NCI-H187 treated with DMSO at 0.1 percent for 48 hours (cell line): ENCODE measurements at regions not wholly inside any gene's neighbourhood (a gene's known extent, or its start where the extent isn't known, plus 50 kb on each side); places are given as distances from the start of the nearest gene placed in this dataset.

Source experiments
- DNase-seq: peaks from one replicate; lab custom pipeline; 2025; lab: John Stamatoyannopoulos, UW

GRCh38 chr5:4229414-4230292, 634.0 kb downstream of the IRX1 start:
- DNase-seq = no peak

- no peak for DNase-seq
Observed at GRCh38 chr5:4230471-4230785, 634.8 kb downstream of the IRX1 start.

- DNase-seq = no peak
Observed at GRCh38 chr5:4230786-4231641, 635.4 kb downstream of the IRX1 start.

- no peak for DNase-seq
Observed at GRCh38 chr5:4232084-4232483, 636.5 kb downstream of the IRX1 start.

- DNase-seq = no peak
Observed at GRCh38 chr5:4233671-4234070, 638.0 kb downstream of the IRX1 start.

GRCh38 chr5:4243479-4244264, 648.0 kb downstream of the IRX1 start:
- no peak for DNase-seq

- no peak for DNase-seq
Observed at GRCh38 chr5:4244306-4244705, 648.7 kb downstream of the IRX1 start.

- no peak for DNase-seq
Observed at GRCh38 chr5:4245076-4245475, 649.4 kb downstream of the IRX1 start.

- no peak for DNase-seq
Observed at GRCh38 chr5:4245511-4245910, 649.9 kb downstream of the IRX1 start.

GRCh38 chr5:4246447-4246846, 650.8 kb downstream of the IRX1 start:
- DNase-seq = no peak

- DNase-seq = no peak
Observed at GRCh38 chr5:4250254-4250653, 654.6 kb downstream of the IRX1 start.

GRCh38 chr5:4252385-4252784, 656.8 kb downstream of the IRX1 start:
- DNase-seq = no peak

- DNase-seq = no peak
Observed at GRCh38 chr5:4254736-4255135, 659.1 kb downstream of the IRX1 start.

GRCh38 chr5:4255441-4255840, 659.8 kb downstream of the IRX1 start:
- no peak for DNase-seq

- no peak for DNase-seq
Observed at GRCh38 chr5:4258170-4258569, 662.5 kb downstream of the IRX1 start.

- DNase-seq = no peak
Observed at GRCh38 chr5:4271193-4271592, 675.6 kb downstream of the IRX1 start.

- peak; percentile 35 for DNase-seq
Observed at GRCh38 chr5:4275232-4275631, 679.6 kb downstream of the IRX1 start.

- DNase-seq = peak; percentile 52
Observed at GRCh38 chr5:4294878-4295277, 699.2 kb downstream of the IRX1 start.

- no peak for DNase-seq
Observed at GRCh38 chr5:4295663-4296339, 700.2 kb downstream of the IRX1 start.

GRCh38 chr5:4306057-4306456, 710.4 kb downstream of the IRX1 start:
- no peak for DNase-seq

- no peak for DNase-seq
Observed at GRCh38 chr5:4309026-4309425, 713.4 kb downstream of the IRX1 start.

GRCh38 chr5:4313138-4313537, 717.5 kb downstream of the IRX1 start:
- DNase-seq = no peak
